Neural cell (in vitro differentiated cells): ENCODE measurements at regions not wholly inside any gene's neighbourhood (a gene's known extent, or its start where the extent isn't known, plus 50 kb on each side); places are given as distances from the start of the nearest gene placed in this dataset.

Experiments
- H2AFZ ChIP-seq: fragments of 200-600, 300-800 bp; sonication (generic), shearing (Covaris generic); 2 replicates; pipeline ENCODE4 v1.6.0; 2014; ENCODE audit warnings: low read depth, mild to moderate bottlenecking, antibody characterized with exemption, low read length, moderate library complexity
- H3F3A ChIP-seq: fragments of 200-600 bp; shearing (Covaris generic); 2 replicates; pipeline ENCODE4 v1.6.1; 2016; ENCODE audit warnings: mild to moderate bottlenecking, moderate library complexity, mixed read lengths, antibody characterized with exemption, low read length; ENCODE audit not compliant: insufficient read depth, poor library complexity, severe bottlenecking
- H3K27ac ChIP-seq: fragments of 200-600, 300-800 bp; sonication (generic), shearing (Covaris generic); 2 replicates; pipeline ENCODE4 v1.5.1; 2014; ENCODE audit warnings: mild to moderate bottlenecking, low read length, moderate library complexity
- H3K27me3 ChIP-seq: fragments of 300-800, 200-600 bp; sonication (generic), shearing (Covaris generic); 2 replicates; pipeline ENCODE4 v1.6.0; 2014; ENCODE audit warnings: mild to moderate bottlenecking, low read depth, low read length, moderate library complexity; ENCODE audit not compliant: insufficient read depth
- H3K36me3 ChIP-seq: fragments of 300-800, 200-600 bp; sonication (generic), shearing (Covaris generic); 2 replicates; pipeline ENCODE4 v1.5.1; 2014; ENCODE audit warnings: mild to moderate bottlenecking, antibody characterized with exemption, low read length, moderate library complexity; ENCODE audit not compliant: insufficient read depth
- H3K4me2 ChIP-seq: fragments of 300-800, 200-600 bp; sonication (generic), shearing (Covaris generic); 2 replicates; pipeline ENCODE4 v1.6.0; 2014; ENCODE audit warnings: mild to moderate bottlenecking, low read length
- H3K4me3 ChIP-seq: fragments of 300-800, 200-600 bp; sonication (generic), shearing (Covaris generic); 2 replicates; pipeline ENCODE4 v1.5.1; 2014; ENCODE audit warnings: mild to moderate bottlenecking, low read length, moderate library complexity
- H3K79me2 ChIP-seq: fragments of 200-600 bp; shearing (Covaris generic); replicated peaks from 2 replicates; pipeline ENCODE4 v1.6.0; 2014; ENCODE audit warnings: mild to moderate bottlenecking, low read length, moderate library complexity; ENCODE audit not compliant: insufficient read depth
- H3K9ac ChIP-seq: fragments of 300-800, 200-600 bp; sonication (generic), shearing (Covaris generic); 2 replicates; pipeline ENCODE4 v1.6.1; 2016; ENCODE audit warnings: mild to moderate bottlenecking, low read length, mixed read lengths
- H3K9me2 ChIP-seq: fragments of 200-600 bp; shearing (Covaris generic); 2 replicates; pipeline ENCODE4 v1.6.1; 2016; ENCODE audit warnings: mild to moderate bottlenecking, low read length, mixed read lengths; ENCODE audit not compliant: insufficient read depth
- H3K9me3 ChIP-seq: fragments of 200-600, 300-800 bp; sonication (generic), shearing (Covaris generic); 2 replicates; pipeline ENCODE4 v1.6.1; 2016; ENCODE audit warnings: mild to moderate bottlenecking, mixed run types, low read length, moderate library complexity, mixed read lengths
- H4K20me1 ChIP-seq: fragments of 200-600 bp; shearing (Covaris generic); 2 replicates; pipeline ENCODE4 v1.6.1; 2016; ENCODE audit warnings: mild to moderate bottlenecking, mixed run types; ENCODE audit not compliant: insufficient read depth
- CTCF ChIP-seq: fragments of 450-650 bp; IDR thresholded peaks from 2 replicates; pipeline ENCODE4 v1.5.1; 2014; ENCODE audit warnings: antibody characterized with exemption, mild to moderate bottlenecking, moderate library complexity; ENCODE audit not compliant: poor library complexity, severe bottlenecking
- EP300 ChIP-seq: fragments of 450-650 bp; conservative IDR thresholded peaks from 2 replicates; pipeline ENCODE4 v1.6.1; 2014; ENCODE audit warnings: antibody characterized with exemption, mild to moderate bottlenecking, moderate library complexity; ENCODE audit not compliant: poor library complexity, severe bottlenecking
- EZH2 ChIP-seq: fragments of 200-600, 300-800 bp; shearing (Covaris generic), sonication (generic); IDR thresholded peaks from 2 replicates; pipeline ENCODE4 v1.6.1; 2014; ENCODE audit warnings: antibody characterized with exemption, low read length, borderline replicate concordance, mild to moderate bottlenecking; ENCODE audit not compliant: insufficient read depth, poor library complexity, severe bottlenecking
- MXI1 ChIP-seq: fragments of 450-650 bp; conservative IDR thresholded peaks from 2 replicates; pipeline ENCODE4 v1.6.1; 2014; ENCODE audit warnings: antibody characterized with exemption, mild to moderate bottlenecking; ENCODE audit not compliant: poor library complexity, severe bottlenecking
- POLR2AphosphoS5 ChIP-seq: IDR thresholded peaks from 2 replicates; pipeline ENCODE4 v1.6.1; 2012
- RAD21 ChIP-seq: fragments of 450-650 bp; conservative IDR thresholded peaks from 2 replicates; pipeline ENCODE4 v1.6.1; 2014; ENCODE audit warnings: antibody characterized with exemption, mild to moderate bottlenecking, moderate library complexity
- REST ChIP-seq: IDR thresholded peaks from 2 replicates; pipeline ENCODE4 v1.6.1; 2012; ENCODE audit warnings: borderline replicate concordance
- SMC3 ChIP-seq: fragments of 450-650 bp; conservative IDR thresholded peaks from 2 replicates; pipeline ENCODE4 v1.6.1; 2014; ENCODE audit warnings: antibody characterized with exemption, mild to moderate bottlenecking, moderate library complexity; ENCODE audit not compliant: poor library complexity
- TAF1 ChIP-seq: IDR thresholded peaks from 2 replicates; pipeline ENCODE4 v1.6.1; 2012; ENCODE audit warnings: low read depth

GRCh38 chr21:36641886-36642285, 57.0 kb upstream of the SIM2 start:
- Histone ChIP-seq H3K9me3 (peaks cover 4% of the 10 kb centered on the region), H3K79me2 (no peaks in the 10 kb centered on the region), H3K27me3 (no peaks in the 10 kb centered on the region), H3K4me2 (no peak overlapping the region), H3K36me3 (no peaks in the 10 kb centered on the region), H3F3A (no peaks in the 10 kb centered on the region), H2AFZ (no peak overlapping the region), H3K9ac (no peak overlapping the region), H3K4me3 (no peak overlapping the region), H3K9me2 (no peaks in the 10 kb centered on the region), H4K20me1 (no peaks in the 10 kb centered on the region), H3K27ac (no peak overlapping the region)
- TF ChIP-seq REST (no peak), CTCF (no peak), SMC3 (no peak), EP300 (no peak), POLR2AphosphoS5 (no peak), EZH2 (no peak), RAD21 (no peak), TAF1 (no peak), MXI1 (no peak)

GRCh38 chr21:36642777-36643176, 56.1 kb upstream of the SIM2 start:
- H2AFZ ChIP-seq, result no peak overlapping the region
- H3F3A ChIP-seq, result no peaks in the 10 kb centered on the region

More at GRCh38 chr21:36642777-36643176, 56.1 kb upstream of the SIM2 start:
- Histone ChIP-seq H3K36me3 (no peaks in the 10 kb centered on the region), H3K27ac (no peak overlapping the region), H3K27me3 (no peaks in the 10 kb centered on the region), H4K20me1 (no peaks in the 10 kb centered on the region), H3K4me3 (no peak overlapping the region), H3K9me2 (no peaks in the 10 kb centered on the region), H3K4me2 (no peak overlapping the region), H3K9me3 (peaks cover under 1% of the 10 kb centered on the region), H3K9ac (no peak overlapping the region), H3K79me2 (no peaks in the 10 kb centered on the region)
- TF ChIP-seq POLR2AphosphoS5 (no peak), EZH2 (no peak), REST (no peak), TAF1 (no peak), EP300 (no peak), MXI1 (no peak), CTCF (no peak), SMC3 (no peak), RAD21 (no peak)
